K562 (cell line): ENCODE measurements at regions not wholly inside any gene's neighbourhood (a gene's known extent, or its start where the extent isn't known, plus 50 kb on each side); places are given as distances from the start of the nearest gene placed in this dataset.

ENCODE experiments used
- ATAC-seq: fragments of 200-7000 bp; cut with Tn5 transposase; 3 replicates; pipeline ENCODE4 v1.9.1; 2020; ENCODE audit warnings: moderate library complexity
- BruUV-seq: library from RNA; stranded (reverse); fragments of 400-500 nt; replicated peaks from 2 replicates; lab custom pipeline; 2021; lab: Mats Ljungman, UMichigan
- CTCF ChIA-PET: fragments of 300-600 bp; formaldehyde crosslinking; extraction: SDS; loops from one replicate; lab custom pipeline; 2021; ENCODE audit warnings: low intra/inter-chr PET ratio; lab: Yijun Ruan, JAX
- POLR2A ChIA-PET: fragments of 300-600, 350-650 bp; sonication (Branson Sonifier 250); formaldehyde crosslinking; extraction: SDS; loops from one replicate; lab custom pipeline; 2021; ENCODE audit warnings: antibody characterized with exemption, inconsistent platforms; lab: Yijun Ruan, JAX
- DNase-seq, 4 experiments: peaks; one replicate each; pipeline versions ENCODE4 v3.0.0 to v3.0.0-alpha.2; 2011 to 2018; ENCODE audit warnings: low spot score in 3 of 4, mixed read lengths in 3 of 4; ENCODE audit errors: extremely low read depth in 1 of 4
- FAIRE-seq: peaks from 2 replicates; lab custom pipeline; 2011; peaks lifted over from hg19 to GRCh38; lab: Jason Lieb, UNC
- H2AFZ ChIP-seq: 2 replicates; pipeline ENCODE4 v1.6.0; 2011; ENCODE audit warnings: low read depth, low read length, control low read depth, inconsistent platforms
- H3K27ac ChIP-seq: fragments of 200-600 bp; 3 replicates; pipeline ENCODE4 v1.8.0; 2011; ENCODE audit warnings: low read depth, mild to moderate bottlenecking, control low read depth, inconsistent platforms, low read length, moderate library complexity, mixed read lengths; ENCODE audit errors: extremely low read depth
- H3K27me3 ChIP-seq, 2 experiments: fragments of 300-600 bp in 1 of 2; 2 replicates in 1 of 2; 3 replicates in 1 of 2; pipeline versions ENCODE4 v1.6.0 to v1.8.0; 2011; ENCODE audit warnings: inconsistent platforms in 2 of 2, low read length in 2 of 2, mild to moderate bottlenecking in 1 of 2, mixed read lengths in 1 of 2, moderate library complexity in 1 of 2; ENCODE audit not compliant: control insufficient read depth in 2 of 2, insufficient read depth in 2 of 2
- H3K36me3 ChIP-seq: fragments of 300-600 bp; 3 replicates; pipeline ENCODE4 v1.8.0; 2011; ENCODE audit warnings: mild to moderate bottlenecking, low read length, inconsistent platforms; ENCODE audit not compliant: control insufficient read depth, insufficient read depth
- H3K4me1 ChIP-seq, 2 experiments: fragments of 200-600 bp in 1 of 2; replicated peaks in 1 of 2; 2 replicates in 1 of 2; 3 replicates in 1 of 2; pipeline versions ENCODE4 v1.5.1 to v1.8.0; 2011; ENCODE audit warnings: inconsistent platforms in 2 of 2, low read length in 2 of 2, mild to moderate bottlenecking in 1 of 2, mixed read lengths in 1 of 2, moderate library complexity in 1 of 2; ENCODE audit not compliant: control insufficient read depth in 2 of 2, insufficient read depth in 2 of 2
- H3K4me2 ChIP-seq: 2 replicates; pipeline ENCODE4 v1.6.1; 2011; ENCODE audit warnings: low read length, control low read depth, inconsistent platforms, mixed read lengths; ENCODE audit not compliant: insufficient read depth
- H3K4me3 ChIP-seq: fragments of 200-600 bp; sonication (generic), shearing (Covaris generic); 2 replicates; pipeline ENCODE4 v1.5.1; 2016; ENCODE audit warnings: control low read depth, inconsistent platforms
- H3K79me2 ChIP-seq: fragments of 200-600 bp; 3 replicates; pipeline ENCODE4 v1.8.0; 2011; ENCODE audit warnings: low read length, inconsistent platforms; ENCODE audit not compliant: control insufficient read depth, insufficient read depth
- H3K9ac ChIP-seq, 2 experiments: 2 replicates each; pipeline versions ENCODE4 v1.6.0 to v1.6.1; 2011; ENCODE audit warnings: low read depth in 2 of 2, low read length in 2 of 2, control low read depth in 1 of 2, inconsistent platforms in 1 of 2, mild to moderate bottlenecking in 1 of 2, mixed read lengths in 1 of 2; ENCODE audit not compliant: insufficient read depth in 1 of 2
- H3K9me1 ChIP-seq: one replicate; pipeline ENCODE4 v1.6.0; 2011; ENCODE audit warnings: inconsistent platforms, mild to moderate bottlenecking, low read length, moderate library complexity; ENCODE audit not compliant: control insufficient read depth, insufficient read depth
- H3K9me3 ChIP-seq: replicated peaks from 2 replicates; pipeline ENCODE4 v1.5.1; 2011; ENCODE audit warnings: low read depth, low read length, inconsistent platforms; ENCODE audit not compliant: control insufficient read depth, insufficient read depth
- H4K20me1 ChIP-seq: replicated peaks from 2 replicates; pipeline ENCODE4 v1.6.1; 2011; ENCODE audit warnings: low read length, inconsistent platforms, mixed read lengths; ENCODE audit not compliant: control insufficient read depth, insufficient read depth
- ATF7 ChIP-seq: fragments of 450-650 bp; IDR thresholded peaks from 2 replicates; pipeline ENCODE4 v1.7.1; 2014; ENCODE audit warnings: mild to moderate bottlenecking, moderate library complexity
- BACH1 ChIP-seq: fragments of 200-800 bp; sonication (Bioruptor generic); IDR thresholded peaks from 2 replicates; pipeline ENCODE4 v1.6.1; 2016; ENCODE audit warnings: missing genetic modification characterization, missing compliant biosample characterization
- CXXC5 ChIP-seq: fragments of 250-450 bp; sonication (Bioruptor Pico); IDR thresholded peaks from 2 replicates; pipeline ENCODE4 v1.8.0; 2022; ENCODE audit warnings: inconsistent platforms, mild to moderate bottlenecking, moderate library complexity
- FOXJ3 ChIP-seq: sonication (generic); formaldehyde crosslinking; IDR thresholded peaks from 2 replicates; pipeline ENCODE4 v1.4.0; 2020; ENCODE audit warnings: mild to moderate bottlenecking, missing genetic modification reagents
- ILF3 ChIP-seq: fragments of 450-650 bp; IDR thresholded peaks from 2 replicates; pipeline ENCODE4 v1.6.1; 2018; ENCODE audit warnings: antibody characterized with exemption, mild to moderate bottlenecking, moderate library complexity, borderline replicate concordance
- NELFE ChIP-seq: IDR thresholded peaks from 2 replicates; pipeline ENCODE4 v1.6.1; 2011; ENCODE audit warnings: mild to moderate bottlenecking; ENCODE audit not compliant: insufficient read depth, insufficient read length
- NR4A1 ChIP-seq, 2 experiments: fragments of 250-450 bp in 1 of 2; fragments of 450-650 bp in 1 of 2; sonication (Bioruptor Pico) in 1 of 2; IDR thresholded peaks; 2 replicates each; pipeline versions ENCODE4 v1.4.0 to v1.6.1; 2016 to 2020; ENCODE audit warnings: mild to moderate bottlenecking in 2 of 2, missing compliant biosample characterization in 1 of 2, missing genetic modification characterization in 1 of 2, moderate library complexity in 1 of 2
- PHF21A ChIP-seq: fragments of 450-650 bp; IDR thresholded peaks from 2 replicates; pipeline ENCODE4 v1.6.1; 2017; ENCODE audit warnings: low read depth, borderline replicate concordance
- PML ChIP-seq: IDR thresholded peaks from 2 replicates; pipeline ENCODE4 v1.6.1; 2012; ENCODE audit warnings: low read length, inconsistent platforms
- POLR3A ChIP-seq: IDR thresholded peaks from 2 replicates; pipeline ENCODE4 v1.6.1; 2011; ENCODE audit warnings: borderline replicate concordance, mild to moderate bottlenecking, moderate library complexity; ENCODE audit not compliant: insufficient read length, insufficient read depth; ENCODE audit errors: extremely low read depth
- SMARCE1 ChIP-seq: fragments of 450-650 bp; IDR thresholded peaks from 2 replicates; pipeline ENCODE4 v1.7.1; 2016; ENCODE audit warnings: mild to moderate bottlenecking
- SRSF1 ChIP-seq: fragments of 200-400 bp; formaldehyde crosslinking; IDR thresholded peaks from 2 replicates; pipeline ENCODE4 v1.6.1; 2017; ENCODE audit warnings: mild to moderate bottlenecking, low read depth, low read length, moderate library complexity
- STAG1 ChIP-seq: sonication (generic); formaldehyde crosslinking; IDR thresholded peaks from 2 replicates; pipeline ENCODE4 v1.5.0; 2020; ENCODE audit warnings: missing genetic modification reagents, borderline replicate concordance
- TCF7L2 ChIP-seq: fragments of 150-350 bp; IDR thresholded peaks from 2 replicates; pipeline ENCODE4 v1.6.1; 2016; ENCODE audit warnings: low read depth, mild to moderate bottlenecking, low read length, moderate library complexity
- ZNF3 ChIP-seq: fragments of 250-450 bp; sonication (Bioruptor Pico); IDR thresholded peaks from 2 replicates; pipeline ENCODE4 v1.5.0; 2021; ENCODE audit warnings: mild to moderate bottlenecking, moderate library complexity
- ZNF717 ChIP-seq: fragments of 250-450 bp; sonication (Bioruptor Pico); IDR thresholded peaks from 2 replicates; pipeline ENCODE4 v1.5.0; 2021
- in situ Hi-C: fragments of 300-500 bp; cut with MboI; formaldehyde crosslinking; loops from 4 replicates; pipeline ENCODE4 v1.15.0; 2018; ENCODE audit warnings: inconsistent platforms, mixed read lengths
- intact Hi-C: fragments of 100-400 bp; cut with micrococcal nuclease; formaldehyde crosslinking; loops from 2 replicates; pipeline ENCODE4 v1.14.2; 2022
- TF ChIP-seq, protein P1 (sequence below): sonication (generic); formaldehyde crosslinking; IDR thresholded peaks from 2 replicates; pipeline ENCODE4 v1.5.0; 2020; ENCODE audit warnings: missing genetic modification reagents

- DNase-seq = no peak
- in situ Hi-C loops = no loop called here
- H3K4me1 ChIP-seq = no peaks in the 10 kb centered on the region
- no peaks in the 10 kb centered on the region for H3K79me2 ChIP-seq
- ChIA-PET CTCF (no interaction called here), POLR2A (no interaction called here)
- H3K4me3 ChIP-seq = no peak overlapping the region
- no peaks in the 10 kb centered on the region for H3K9me3 ChIP-seq
- no peak overlapping the region for H2AFZ ChIP-seq
- H3K27ac ChIP-seq = no peak overlapping the region
- no peaks in the 10 kb centered on the region for H3K9me1 ChIP-seq
- BruUV-seq = no TSS peak
- intact Hi-C loops = no loop called here
- H3K27me3 ChIP-seq = peaks cover 0 to 4% of the 10 kb centered on the region in 2 experiments; a peak in 1 of 5 replicates
- no peak for ATAC-seq
- no peak overlapping the region for H3K4me2 ChIP-seq
- H4K20me1 ChIP-seq = no peaks in the 10 kb centered on the region
- H3K36me3 ChIP-seq = no peaks in the 10 kb centered on the region
- no peak overlapping the region for H3K9ac ChIP-seq
- FAIRE-seq = no peak
- TF ChIP-seq ATF7 = no peak
- TF ChIP-seq BACH1 = no peak
- no peak for TF ChIP-seq POLR3A
- TF ChIP-seq, protein P1, sequence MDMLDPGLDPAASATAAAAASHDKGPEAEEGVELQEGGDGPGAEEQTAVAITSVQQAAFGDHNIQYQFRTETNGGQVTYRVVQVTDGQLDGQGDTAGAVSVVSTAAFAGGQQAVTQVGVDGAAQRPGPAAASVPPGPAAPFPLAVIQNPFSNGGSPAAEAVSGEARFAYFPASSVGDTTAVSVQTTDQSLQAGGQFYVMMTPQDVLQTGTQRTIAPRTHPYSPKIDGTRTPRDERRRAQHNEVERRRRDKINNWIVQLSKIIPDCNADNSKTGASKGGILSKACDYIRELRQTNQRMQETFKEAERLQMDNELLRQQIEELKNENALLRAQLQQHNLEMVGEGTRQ (CRISPR knock-in tag) = no peak
- no peak for TF ChIP-seq TCF7L2
- no peak for TF ChIP-seq ZNF717 (CRISPR knock-in tag)
- no peak for TF ChIP-seq CXXC5 (CRISPR knock-in tag)
- no peak for TF ChIP-seq NELFE
- TF ChIP-seq SRSF1 = no peak
- no peak for TF ChIP-seq PHF21A
- TF ChIP-seq STAG1 (CRISPR knock-in tag) = no peak
- TF ChIP-seq NR4A1 (CRISPR knock-in tag; IDR thresholded peaks at IDR 0.05) = no peak
- TF ChIP-seq NR4A1 (tag; IDR thresholded peaks at IDR 0.05) = no peak
- TF ChIP-seq ZNF3 (CRISPR knock-in tag) = no peak
- TF ChIP-seq ILF3 = no peak
- no peak for TF ChIP-seq SMARCE1
- TF ChIP-seq FOXJ3 (CRISPR knock-in tag) = no peak
- TF ChIP-seq PML = no peak
Measured at GRCh38 chr1:221556435-221556834, 185.5 kb downstream of the DUSP10 start.
